GM12892 (cell line): ENCODE measurements at regions not wholly inside any gene's neighbourhood (a gene's known extent, or its start where the extent isn't known, plus 50 kb on each side); places are given as distances from the start of the nearest gene placed in this dataset.

Source experiments
- POLR2A ChIP-seq: IDR thresholded peaks from 2 replicates; pipeline ENCODE4 v1.6.1; 2011; ENCODE audit warnings: low read depth, low read length, control low read depth
- TAF1 ChIP-seq: IDR thresholded peaks from 2 replicates; pipeline ENCODE4 v1.6.1; 2011; ENCODE audit warnings: low read depth, mild to moderate bottlenecking, control low read depth, low read length, borderline replicate concordance

DNA sequence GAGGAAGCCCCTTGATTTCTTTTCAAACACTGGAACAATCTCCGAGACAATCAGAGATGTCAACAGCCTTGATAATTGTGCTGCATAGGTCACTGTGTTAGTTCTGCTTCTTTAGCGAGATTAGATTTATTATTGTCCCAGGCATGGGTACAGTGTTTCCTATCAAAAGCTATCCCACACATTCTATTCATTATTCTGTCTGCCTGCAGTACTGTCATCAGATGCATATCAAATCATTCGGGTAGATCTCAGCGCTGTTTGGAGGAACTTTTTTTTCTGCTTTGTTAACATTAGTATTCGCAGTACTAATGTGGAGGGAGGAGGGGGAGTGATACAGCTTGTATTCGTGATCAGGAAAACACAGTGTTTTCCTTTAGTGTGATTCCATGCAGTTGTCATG lies 208.0 kb downstream of the C11orf91 start:
- TF ChIP-seq POLR2A, result no peak
- TF ChIP-seq TAF1, result no peak
